ENCODE measurements at regions not wholly inside any gene's neighbourhood (a gene's known extent, or its start where the extent isn't known, plus 50 kb on each side); places are given as distances from the start of the nearest gene placed in this dataset.

- Mint-ChIP-seq H3K36me3 (no peaks in the 10 kb centered on the region), H3K9me3 (no peaks in the 10 kb centered on the region), H3K4me3 (no peak overlapping the region), H3K4me1 (peaks cover 27% of the 10 kb centered on the region), H3K27me3 (no peaks in the 10 kb centered on the region), H3K27ac (no peak overlapping the region)
- DNase-seq = no peak
Measured at GRCh38 chr3:59311231-59311630, 261.4 kb upstream of the CFAP20DC start.

GRCh38 chr3:59310736-59311135 lies 260.9 kb upstream of the CFAP20DC start:
- H3K9me3 Mint-ChIP-seq = no peaks in the 10 kb centered on the region
- H3K4me1 Mint-ChIP-seq = peaks cover 25% of the 10 kb centered on the region
- no peaks in the 10 kb centered on the region for H3K27me3 Mint-ChIP-seq
- H3K36me3 Mint-ChIP-seq = no peaks in the 10 kb centered on the region
- no peak overlapping the region for H3K4me3 Mint-ChIP-seq
- no peak for DNase-seq
- H3K27ac Mint-ChIP-seq = no peak overlapping the region

DNA sequence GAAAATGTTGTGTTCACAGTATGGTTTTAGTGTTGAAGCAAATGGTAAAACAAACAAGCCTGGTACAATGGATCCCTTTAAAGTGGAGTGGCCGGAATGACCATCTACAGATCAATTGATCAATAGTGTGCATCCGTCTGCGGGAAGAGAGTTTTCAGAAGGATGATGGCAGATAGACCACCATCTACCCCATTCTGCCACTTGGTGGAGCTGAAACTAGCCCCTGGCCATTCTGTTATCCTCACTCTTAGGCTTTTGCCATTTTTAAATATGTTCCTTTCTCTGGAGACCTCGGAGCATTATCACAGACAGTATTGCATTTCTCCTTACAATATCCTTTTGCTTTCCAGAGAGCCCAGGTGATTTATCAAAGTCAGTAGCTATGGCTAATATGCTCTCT lies 258.9 kb upstream of the CFAP20DC start:
- no peaks in the 10 kb centered on the region for H3K9me3 Mint-ChIP-seq
- DNase-seq = no peak
- H3K4me1 Mint-ChIP-seq = peaks cover 18% of the 10 kb centered on the region
- no peak overlapping the region for H3K4me3 Mint-ChIP-seq
- H3K27me3 Mint-ChIP-seq = no peaks in the 10 kb centered on the region
- no peak overlapping the region for H3K27ac Mint-ChIP-seq
- no peaks in the 10 kb centered on the region for H3K36me3 Mint-ChIP-seq

- H3K36me3 Mint-ChIP-seq = no peaks in the 10 kb centered on the region
- no peak for DNase-seq
- H3K4me1 Mint-ChIP-seq = peaks cover 18% of the 10 kb centered on the region
- H3K27ac Mint-ChIP-seq = no peak overlapping the region
- H3K4me3 Mint-ChIP-seq = no peak overlapping the region
- H3K27me3 Mint-ChIP-seq = no peaks in the 10 kb centered on the region
- H3K9me3 Mint-ChIP-seq = no peaks in the 10 kb centered on the region
Measured at GRCh38 chr3:59308001-59308400, 258.2 kb upstream of the CFAP20DC start.

DNA sequence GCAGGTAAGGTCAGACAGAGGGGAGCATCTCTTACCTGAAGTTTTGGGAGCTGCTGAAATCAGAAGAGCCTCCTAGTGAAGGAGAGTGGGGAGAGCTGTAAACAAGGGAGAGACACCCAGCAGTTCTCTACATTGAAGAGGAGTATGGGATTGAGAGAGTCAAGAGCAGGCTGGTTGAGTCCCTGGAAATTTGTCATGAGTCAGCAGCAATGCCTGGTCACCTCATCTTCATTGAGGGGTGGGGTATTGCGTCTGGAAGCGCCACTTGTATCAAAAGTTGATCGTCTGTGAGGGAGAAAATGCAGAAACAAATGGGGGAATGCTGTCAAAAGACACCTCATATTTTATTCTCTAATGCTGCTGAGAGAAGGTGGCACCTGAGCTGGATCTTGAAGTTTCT lies 256.6 kb upstream of the CFAP20DC start:
- Mint-ChIP-seq H3K4me3 (no peak overlapping the region), H3K9me3 (no peaks in the 10 kb centered on the region), H3K27ac (no peak overlapping the region), H3K36me3 (no peaks in the 10 kb centered on the region), H3K4me1 (peaks cover 18% of the 10 kb centered on the region), H3K27me3 (no peaks in the 10 kb centered on the region)
- no peak for DNase-seq

GRCh38 chr3:59304296-59304695 lies 254.5 kb upstream of the CFAP20DC start:
- H3K27me3 Mint-ChIP-seq = no peaks in the 10 kb centered on the region
- no peak for DNase-seq
- peaks cover 3% of the 10 kb centered on the region for H3K9me3 Mint-ChIP-seq
- H3K4me1 Mint-ChIP-seq = peaks cover 5% of the 10 kb centered on the region
- H3K4me3 Mint-ChIP-seq = no peak overlapping the region
- no peak overlapping the region for H3K27ac Mint-ChIP-seq
- H3K36me3 Mint-ChIP-seq = peaks cover 2% of the 10 kb centered on the region

- peaks cover 2% of the 10 kb centered on the region for H3K4me1 Mint-ChIP-seq
- peaks cover 2% of the 10 kb centered on the region for H3K36me3 Mint-ChIP-seq
- H3K27me3 Mint-ChIP-seq = no peaks in the 10 kb centered on the region
- peaks cover 6% of the 10 kb centered on the region for H3K9me3 Mint-ChIP-seq
- no peak overlapping the region for H3K4me3 Mint-ChIP-seq
- H3K27ac Mint-ChIP-seq = no peak overlapping the region
- no peak for DNase-seq
Measured at GRCh38 chr3:59303452-59303851, 253.6 kb upstream of the CFAP20DC start.

- Mint-ChIP-seq H3K9me3 (peaks cover 6% of the 10 kb centered on the region), H3K36me3 (peaks cover 2% of the 10 kb centered on the region), H3K4me3 (no peak overlapping the region), H3K4me1 (no peaks in the 10 kb centered on the region), H3K27me3 (no peaks in the 10 kb centered on the region), H3K27ac (no peak overlapping the region)
- no peak for DNase-seq
Measured at GRCh38 chr3:59302442-59302841, 252.6 kb upstream of the CFAP20DC start.

GRCh38 chr3:59300733-59301132 lies 250.9 kb upstream of the CFAP20DC start:
- H3K27me3 Mint-ChIP-seq = no peaks in the 10 kb centered on the region
- no peak overlapping the region for H3K4me3 Mint-ChIP-seq
- peaks cover 9% of the 10 kb centered on the region for H3K9me3 Mint-ChIP-seq
- peaks cover 5% of the 10 kb centered on the region for H3K36me3 Mint-ChIP-seq
- H3K27ac Mint-ChIP-seq = no peak overlapping the region
- no peak for DNase-seq
- H3K4me1 Mint-ChIP-seq = no peaks in the 10 kb centered on the region

DNA sequence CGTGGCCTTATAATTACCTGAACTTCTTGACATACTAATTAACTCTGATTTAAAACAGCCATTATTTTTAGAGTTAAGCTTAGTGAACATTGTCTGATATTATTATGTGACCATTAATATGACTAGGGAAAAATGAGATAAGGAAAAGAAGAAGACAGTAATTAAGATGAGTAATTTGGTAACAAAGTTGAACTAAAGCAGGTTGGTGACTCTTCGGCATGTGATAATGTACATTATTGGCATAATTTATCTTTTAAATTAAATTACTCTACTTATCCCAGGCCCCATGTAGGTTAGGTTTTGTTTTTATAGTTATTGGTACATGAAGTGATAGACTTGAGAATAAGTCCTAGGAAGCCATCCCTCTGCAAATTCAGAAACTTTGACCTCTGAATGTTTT lies 249.7 kb upstream of the CFAP20DC start:
- DNase-seq = no peak
- H3K27me3 Mint-ChIP-seq = no peaks in the 10 kb centered on the region
- no peak overlapping the region for H3K4me3 Mint-ChIP-seq
- peaks cover 12% of the 10 kb centered on the region for H3K9me3 Mint-ChIP-seq
- H3K27ac Mint-ChIP-seq = no peak overlapping the region
- peaks cover 7% of the 10 kb centered on the region for H3K36me3 Mint-ChIP-seq
- H3K4me1 Mint-ChIP-seq = no peaks in the 10 kb centered on the region

GRCh38 chr3:59290358-59290757 lies 240.5 kb upstream of the CFAP20DC start:
- H3K27ac Mint-ChIP-seq = no peak overlapping the region
- peaks cover 10% of the 10 kb centered on the region for H3K9me3 Mint-ChIP-seq
- no peak overlapping the region for H3K4me3 Mint-ChIP-seq
- peaks cover 6% of the 10 kb centered on the region for H3K36me3 Mint-ChIP-seq
- DNase-seq = no peak
- H3K4me1 Mint-ChIP-seq = peaks cover 29% of the 10 kb centered on the region
- H3K27me3 Mint-ChIP-seq = no peaks in the 10 kb centered on the region

DNA sequence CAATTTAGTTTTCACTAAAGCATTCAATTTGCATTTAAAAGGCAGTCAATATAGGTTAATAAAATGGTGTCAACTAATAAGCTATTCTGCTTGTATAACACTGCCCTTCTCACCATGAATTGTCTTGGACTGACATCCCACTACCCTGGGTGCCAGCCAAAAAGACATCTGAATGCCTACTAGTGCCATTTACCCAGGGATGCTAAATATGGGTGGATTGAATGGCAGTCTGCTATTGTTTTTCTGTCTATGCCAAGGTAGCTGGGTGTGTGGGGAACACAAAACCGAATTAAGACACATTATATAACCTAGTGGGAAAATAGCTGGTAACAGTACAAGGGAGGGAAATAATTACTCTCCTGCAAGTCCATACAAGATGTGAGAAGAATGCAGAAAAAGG lies 240.0 kb upstream of the CFAP20DC start:
- H3K9me3 Mint-ChIP-seq = peaks cover 8% of the 10 kb centered on the region
- peaks cover 29% of the 10 kb centered on the region for H3K4me1 Mint-ChIP-seq
- peaks cover 5% of the 10 kb centered on the region for H3K36me3 Mint-ChIP-seq
- DNase-seq = no peak
- no peaks in the 10 kb centered on the region for H3K27me3 Mint-ChIP-seq
- H3K4me3 Mint-ChIP-seq = no peak overlapping the region
- no peak overlapping the region for H3K27ac Mint-ChIP-seq

DNA sequence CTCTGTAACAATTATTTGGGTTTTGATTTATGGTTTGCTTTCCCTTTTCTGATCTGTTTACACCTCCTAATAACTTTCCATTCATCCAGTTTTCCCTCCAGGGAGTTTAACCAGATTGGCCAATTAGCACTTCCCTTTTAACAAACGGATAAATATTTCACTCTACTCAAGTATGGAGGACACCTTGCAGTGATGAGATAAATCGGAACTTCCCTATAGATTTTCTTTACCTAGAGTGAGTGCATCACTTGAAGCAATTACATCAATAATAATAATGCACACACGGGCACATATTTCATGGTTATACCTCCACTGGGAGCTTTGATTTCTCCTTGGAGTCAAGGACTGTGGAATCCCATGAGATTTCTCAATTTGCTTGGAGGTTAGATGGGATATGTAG lies 239.1 kb upstream of the CFAP20DC start:
- H3K36me3 Mint-ChIP-seq = peaks cover 3% of the 10 kb centered on the region
- no peak for DNase-seq
- H3K4me1 Mint-ChIP-seq = peaks cover 29% of the 10 kb centered on the region
- H3K27ac Mint-ChIP-seq = no peak overlapping the region
- H3K27me3 Mint-ChIP-seq = no peaks in the 10 kb centered on the region
- peaks cover 5% of the 10 kb centered on the region for H3K9me3 Mint-ChIP-seq
- H3K4me3 Mint-ChIP-seq = no peak overlapping the region

DNA sequence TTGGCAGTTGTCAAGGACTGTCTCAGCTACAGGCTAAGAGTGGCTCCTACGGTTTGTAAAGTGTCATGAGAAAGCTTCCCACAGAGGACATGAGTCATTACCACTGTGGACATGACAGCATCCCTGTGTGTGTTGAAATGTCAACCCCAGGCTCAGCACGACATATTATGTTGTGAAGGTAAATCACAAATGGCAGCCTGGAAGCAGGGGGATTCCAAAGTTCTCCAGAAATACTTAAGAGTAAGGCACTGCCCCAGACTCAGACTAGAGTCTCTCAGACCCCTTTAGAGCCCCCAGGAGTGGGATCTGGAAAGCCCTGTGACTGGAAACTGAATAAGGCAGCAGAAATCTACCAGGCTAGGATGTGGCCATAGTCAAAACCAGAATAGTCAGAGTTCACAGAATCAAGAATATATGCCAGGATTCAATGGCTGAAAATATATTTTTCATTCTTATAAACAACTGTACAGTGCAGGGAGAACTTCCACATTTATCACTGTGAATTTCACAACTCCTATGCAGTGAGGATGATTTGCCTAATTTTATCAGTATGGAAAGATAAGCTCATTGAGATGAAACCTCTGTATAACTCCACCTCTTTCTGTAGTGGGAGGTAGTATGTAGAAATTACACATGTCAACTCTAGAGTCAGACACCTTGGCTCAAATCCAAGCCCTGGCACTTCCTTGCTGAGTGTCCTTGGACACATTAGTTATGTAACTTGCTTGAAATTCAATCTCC lies 237.1 kb upstream of the CFAP20DC start:
- no peaks in the 10 kb centered on the region for H3K36me3 Mint-ChIP-seq
- peak; percentile 24 for DNase-seq
- peaks cover 29% of the 10 kb centered on the region for H3K4me1 Mint-ChIP-seq
- peak overlapping the region; percentile 29 for H3K4me3 Mint-ChIP-seq
- H3K27me3 Mint-ChIP-seq = no peaks in the 10 kb centered on the region
- no peaks in the 10 kb centered on the region for H3K9me3 Mint-ChIP-seq
- H3K27ac Mint-ChIP-seq = peak overlapping the region; percentile 72

DNA sequence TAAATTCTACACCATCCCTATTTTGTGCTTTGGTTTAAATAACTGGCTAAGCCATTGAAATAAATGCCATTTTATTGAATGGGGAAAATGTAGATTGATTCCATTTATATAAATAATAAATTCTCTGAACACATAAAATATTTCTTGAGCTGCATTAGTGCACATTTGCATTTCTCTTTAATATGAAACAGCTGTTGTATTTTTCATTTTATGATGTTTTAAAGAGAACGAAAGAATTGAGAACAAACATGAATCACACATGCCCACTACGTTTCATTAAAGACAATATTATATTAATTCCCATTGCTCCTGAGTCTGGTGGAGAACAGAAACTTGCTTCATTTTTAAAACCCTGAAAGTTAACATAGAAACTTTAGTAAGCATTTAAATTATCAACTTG lies 235.7 kb upstream of the CFAP20DC start:
- peaks cover 22% of the 10 kb centered on the region for H3K4me1 Mint-ChIP-seq
- no peak overlapping the region for H3K27ac Mint-ChIP-seq
- H3K36me3 Mint-ChIP-seq = no peaks in the 10 kb centered on the region
- no peaks in the 10 kb centered on the region for H3K9me3 Mint-ChIP-seq
- H3K27me3 Mint-ChIP-seq = no peaks in the 10 kb centered on the region
- no peak overlapping the region for H3K4me3 Mint-ChIP-seq
- DNase-seq = no peak

GRCh38 chr3:59284926-59285325 lies 235.1 kb upstream of the CFAP20DC start:
- Mint-ChIP-seq H3K4me3 (no peak overlapping the region), H3K4me1 (peaks cover 18% of the 10 kb centered on the region), H3K27ac (no peak overlapping the region), H3K36me3 (no peaks in the 10 kb centered on the region), H3K27me3 (no peaks in the 10 kb centered on the region), H3K9me3 (no peaks in the 10 kb centered on the region)
- DNase-seq = no peak

Data from activated naive CD8-positive, alpha-beta T cell treated with anti-CD3 and anti-CD28 coated beads for 36 hours (primary cell).